SK-N-SH (cell line): ENCODE measurements at regions not wholly inside any gene's neighbourhood (a gene's known extent, or its start where the extent isn't known, plus 50 kb on each side); places are given as distances from the start of the nearest gene placed in this dataset.

ENCODE experiments used
- CTCF ChIA-PET: fragments of 300-600, 350-600 bp; formaldehyde crosslinking; extraction: SDS; loops from one replicate; lab custom pipeline; 2021; lab: Yijun Ruan, JAX
- POLR2A ChIA-PET: fragments of 350-600 bp; sonication (Branson Sonifier 250); formaldehyde crosslinking; extraction: SDS; loops from one replicate; lab custom pipeline; 2020; ENCODE audit warnings: antibody characterized with exemption, inconsistent platforms; lab: Yijun Ruan, JAX
- DNase-seq: peaks from one replicate; pipeline ENCODE4 v3.0.0; 2012
- H2AFZ ChIP-seq: fragments of 200-600 bp; sonication (generic); 2 replicates; pipeline ENCODE4 v1.8.1; 2016; ENCODE audit warnings: antibody characterized with exemption, mild to moderate bottlenecking, low read depth
- H3F3A ChIP-seq: fragments of 200-600 bp; sonication (generic); replicated peaks from 2 replicates; pipeline ENCODE3; 2016; ENCODE audit warnings: antibody characterized with exemption, mild to moderate bottlenecking; ENCODE audit not compliant: insufficient read depth
- H3K27ac ChIP-seq, 2 experiments: fragments of 200-500 bp in 1 of 2; fragments of 200-600 bp in 1 of 2; sonication (Bioruptor generic) in 1 of 2; sonication (generic), shearing (Covaris generic) in 1 of 2; 2 replicates each; pipeline versions ENCODE4 v1.5.1 to v1.6.1; 2014 to 2016; ENCODE audit warnings: low read depth in 2 of 2, inconsistent platforms in 1 of 2, low read length in 1 of 2, mild to moderate bottlenecking in 1 of 2, mixed read lengths in 1 of 2
- H3K27me3 ChIP-seq: fragments of 200-600 bp; sonication (generic), shearing (Covaris generic); 2 replicates; pipeline ENCODE4 v1.6.1; 2016; ENCODE audit warnings: mixed run types; ENCODE audit not compliant: insufficient read depth
- H3K36me3 ChIP-seq, 2 experiments: fragments of 200-500 bp in 1 of 2; fragments of 200-600 bp in 1 of 2; sonication (Bioruptor generic) in 1 of 2; sonication (generic) in 1 of 2; replicated peaks in 1 of 2; 2 replicates each; pipeline versions ENCODE3 to v1.5.1; 2014 to 2016; ENCODE audit warnings: low read length in 1 of 2, mild to moderate bottlenecking in 1 of 2; ENCODE audit not compliant: insufficient read depth in 2 of 2, control insufficient read depth in 1 of 2
- H3K4me1 ChIP-seq, 2 experiments: fragments of 200-500 bp in 1 of 2; fragments of 200-600 bp in 1 of 2; sonication (Bioruptor generic) in 1 of 2; sonication (generic), shearing (Covaris generic) in 1 of 2; 2 replicates each; pipeline versions ENCODE4 v1.5.1 to v1.6.1; 2014 to 2016; ENCODE audit warnings: low read depth in 1 of 2, low read length in 1 of 2, mixed run types in 1 of 2; ENCODE audit not compliant: insufficient read depth in 2 of 2, control insufficient read depth in 1 of 2
- H3K4me2 ChIP-seq: fragments of 200-600 bp; sonication (generic), shearing (Covaris generic); 2 replicates; pipeline ENCODE4 v1.6.1; 2017; ENCODE audit warnings: mixed run types
- H3K4me3 ChIP-seq, 2 experiments: fragments of 200-500 bp in 1 of 2; fragments of 200-600 bp in 1 of 2; sonication (Bioruptor generic) in 1 of 2; sonication (generic), shearing (Covaris generic) in 1 of 2; 2 replicates each; pipeline versions ENCODE4 v1.5.1 to v1.8.1; 2014 to 2016; ENCODE audit warnings: low read depth in 2 of 2, inconsistent platforms in 1 of 2, low read length in 1 of 2, mild to moderate bottlenecking in 1 of 2, mixed read lengths in 1 of 2, moderate library complexity in 1 of 2
- H3K79me2 ChIP-seq: fragments of 200-600 bp; sonication (generic); 2 replicates; pipeline ENCODE4 v1.8.1; 2017; ENCODE audit warnings: mild to moderate bottlenecking; ENCODE audit not compliant: insufficient read depth
- H3K9ac ChIP-seq: fragments of 200-600 bp; sonication (generic); 2 replicates; pipeline ENCODE4 v1.6.1; 2017; ENCODE audit warnings: mixed run types
- H3K9me2 ChIP-seq: fragments of 200-600 bp; sonication (generic); 2 replicates; pipeline ENCODE4 v1.6.1; 2017; ENCODE audit warnings: mixed run types
- H3K9me3 ChIP-seq: fragments of 200-600 bp; sonication (generic); 2 replicates; pipeline ENCODE4 v1.6.1; 2017; ENCODE audit warnings: mixed run types, mild to moderate bottlenecking, moderate library complexity
- H4K20me1 ChIP-seq: fragments of 200-600 bp; sonication (generic); 2 replicates; pipeline ENCODE4 v1.6.1; 2017; ENCODE audit warnings: mild to moderate bottlenecking, mixed run types; ENCODE audit not compliant: insufficient read depth
- CTCF ChIP-seq: fragments of 200-600 bp; sonication (generic); IDR thresholded peaks from 2 replicates; pipeline ENCODE4 v1.6.1; 2017; ENCODE audit warnings: antibody characterized with exemption, mild to moderate bottlenecking, moderate library complexity
- ELF1 ChIP-seq: IDR thresholded peaks from 2 replicates; pipeline ENCODE4 v1.4.0; 2012
- EP300 ChIP-seq, 2 experiments: IDR thresholded peaks; 2 replicates each; pipeline versions ENCODE4 v1.4.0 to v1.6.1; 2012; ENCODE audit warnings: borderline replicate concordance in 1 of 2, low read depth in 1 of 2, low read length in 1 of 2
- EZH2phosphoT487 ChIP-seq: fragments of 200-600 bp; sonication (generic); IDR thresholded peaks from 2 replicates; pipeline ENCODE4 v1.6.1; 2017; ENCODE audit warnings: low read depth, mixed run types, mild to moderate bottlenecking, antibody characterized with exemption, moderate library complexity, borderline replicate concordance
- FOXM1 ChIP-seq: IDR thresholded peaks from 2 replicates; pipeline ENCODE4 v1.4.0; 2012; ENCODE audit warnings: low read depth, mild to moderate bottlenecking
- GATA2 ChIP-seq: sonication (generic); formaldehyde crosslinking; IDR thresholded peaks from 2 replicates; pipeline ENCODE4 v1.5.0; 2020; ENCODE audit warnings: mild to moderate bottlenecking, missing genetic modification reagents
- MAX ChIP-seq: IDR thresholded peaks from 2 replicates; pipeline ENCODE4 v1.4.0; 2012; ENCODE audit warnings: low read depth
- MEF2A ChIP-seq: IDR thresholded peaks from 2 replicates; pipeline ENCODE4 v1.4.0; 2012; ENCODE audit warnings: low read depth, borderline replicate concordance
- MXI1 ChIP-seq: IDR thresholded peaks from 2 replicates; pipeline ENCODE4 v1.6.1; 2012; ENCODE audit warnings: mild to moderate bottlenecking, low read depth, low read length, improper control_type of control experiment
- NFIC ChIP-seq: IDR thresholded peaks from 2 replicates; pipeline ENCODE4 v1.4.0; 2012; ENCODE audit warnings: borderline replicate concordance
- POLR2AphosphoS5 ChIP-seq: IDR thresholded peaks from 2 replicates; pipeline ENCODE4 v1.6.1; 2012; ENCODE audit warnings: low read depth, low read length
- RCOR1 ChIP-seq: fragments of 150-350 bp; IDR thresholded peaks from 2 replicates; pipeline ENCODE4 v1.6.1; 2017; ENCODE audit warnings: antibody characterized with exemption, low read length
- REST ChIP-seq: IDR thresholded peaks from 2 replicates; pipeline ENCODE4 v1.6.1; 2012; ENCODE audit warnings: mild to moderate bottlenecking, low read depth, low read length, moderate library complexity
- RFX5 ChIP-seq: IDR thresholded peaks from 2 replicates; pipeline ENCODE4 v1.6.1; 2012; ENCODE audit warnings: mild to moderate bottlenecking, improper control_type of control experiment, low read length
- TAF1 ChIP-seq: IDR thresholded peaks from 2 replicates; pipeline ENCODE4 v1.6.1; 2012; ENCODE audit warnings: low read depth, mild to moderate bottlenecking, low read length, moderate library complexity, borderline replicate concordance
- TCF12 ChIP-seq: IDR thresholded peaks from 2 replicates; pipeline ENCODE4 v1.4.0; 2012
- USF1 ChIP-seq: IDR thresholded peaks from 2 replicates; pipeline ENCODE4 v1.4.0; 2012; ENCODE audit warnings: low read depth, borderline replicate concordance
- USF2 ChIP-seq: fragments of 150-350 bp; IDR thresholded peaks from 2 replicates; pipeline ENCODE4 v1.6.1; 2017; ENCODE audit warnings: antibody characterized with exemption, low read length, low read depth, borderline replicate concordance
- YY1 ChIP-seq: IDR thresholded peaks from 2 replicates; pipeline ENCODE4 v1.4.0; 2012; ENCODE audit warnings: low read depth, mild to moderate bottlenecking
- ZBTB33 ChIP-seq: IDR thresholded peaks from 2 replicates; pipeline ENCODE4 v1.4.0; 2012; ENCODE audit warnings: low read depth, borderline replicate concordance
- WGBS: methylation state at CpG from one replicate; pipeline ENCODE4 v1.1.6; 2017; ENCODE audit warnings: low lambda C conversion rate; 5-methylcytosine and 5-hydroxymethylcytosine counted together

GRCh38 chr22:48528221-48528915, 1299.3 kb downstream of the BRD1 start:
- H3K79me2 ChIP-seq, result no peaks in the 10 kb centered on the region
- WGBS, result 74% methylated on average over 4 of the region's 13 CpGs
- no peak for TF ChIP-seq NFIC
- TF ChIP-seq CTCF, result no peak
- no peak for TF ChIP-seq RFX5
- no peak for TF ChIP-seq TAF1
- no peak for TF ChIP-seq MXI1
- no peak for TF ChIP-seq USF1
- TF ChIP-seq EP300 (IDR thresholded peaks at IDR 0.05; ENCODE audit: borderline replicate concordance in 1 of 2, low read depth in 1 of 2, low read length in 1 of 2), result no peak
- TF ChIP-seq REST, result no peak
- no peak for TF ChIP-seq EZH2phosphoT487
- no peak for TF ChIP-seq USF2
- no peak for TF ChIP-seq ZBTB33
- no peak for TF ChIP-seq POLR2AphosphoS5
- TF ChIP-seq TCF12, result no peak
- TF ChIP-seq YY1, result no peak
- no peak for TF ChIP-seq ELF1
- TF ChIP-seq GATA2 (CRISPR knock-in tag), result no peak
- no peak for TF ChIP-seq MAX
- no peak for TF ChIP-seq RCOR1
- TF ChIP-seq FOXM1, result no peak
- TF ChIP-seq MEF2A, result no peak
- H3K27ac ChIP-seq, result no peak overlapping the region
- no peak overlapping the region for H3K9ac ChIP-seq
- H3K4me2 ChIP-seq, result no peak overlapping the region
- no peaks in the 10 kb centered on the region for H3F3A ChIP-seq
- no peaks in the 10 kb centered on the region for H3K36me3 ChIP-seq
- ChIA-PET CTCF (no interaction called here), POLR2A (no interaction called here)
- no peaks in the 10 kb centered on the region for H3K4me1 ChIP-seq
- no peak overlapping the region for H2AFZ ChIP-seq
- H3K9me3 ChIP-seq, result no peaks in the 10 kb centered on the region
- DNase-seq, result no peak
- H4K20me1 ChIP-seq, result no peaks in the 10 kb centered on the region
- no peaks in the 10 kb centered on the region; the same call in 1 of the 2 replicates for H3K27me3 ChIP-seq
- no peaks in the 10 kb centered on the region for H3K9me2 ChIP-seq
- no peak overlapping the region for H3K4me3 ChIP-seq
